ENCODE measurements at regions not wholly inside any gene's neighbourhood (a gene's known extent, or its start where the extent isn't known, plus 50 kb on each side); places are given as distances from the start of the nearest gene placed in this dataset.

GRCh38 chr20:54320148-54320607, 112.3 kb downstream of the PFDN4 start:
- no peak overlapping the region for H2BK15ac ChIP-seq (ENCODE audit: low read length)
- FAIRE-seq: no peak
- DNase-seq (ENCODE audit: low read depth in 1 of 2, low spot score in 2 of 2): no peak

More at GRCh38 chr20:54320148-54320607, 112.3 kb downstream of the PFDN4 start:
- H2BK120ac ChIP-seq (replicated peaks; ENCODE audit: low read depth, low read length): no peak overlapping the region
- no peaks in the 10 kb centered on the region for H3K4me1 ChIP-seq (replicated peaks in 1 of 4; ENCODE audit: control insufficient read depth in 3 of 4, insufficient read depth in 4 of 4, low read length in 3 of 4)
- no peak overlapping the region for H3K14ac ChIP-seq (ENCODE audit: insufficient read length)
- no peaks in the 10 kb centered on the region for H4K20me1 ChIP-seq (replicated peaks in 1 of 2; ENCODE audit: control insufficient read depth in 1 of 2, insufficient read depth in 2 of 2, low read length in 2 of 2)
- 0 out of 2 replicates have a peak overlapping the region, but pooled peaks have one; percentile 37 for H2AFZ ChIP-seq (ENCODE audit: low read length)
- no peaks in the 10 kb centered on the region for H3K79me2 ChIP-seq (ENCODE audit: control insufficient read depth in 1 of 2, insufficient read depth in 2 of 2, low read length in 2 of 2)
- H3K23me2 ChIP-seq (ENCODE audit: low read depth, low read length): peaks cover 2% of the 10 kb centered on the region; the same call in 1 of the 2 replicates
- no peak overlapping the region for H4K91ac ChIP-seq (replicated peaks; ENCODE audit: insufficient read length, low read length)
- H3K27me3 ChIP-seq (replicated peaks in 1 of 4; ENCODE audit: control insufficient read depth in 3 of 4, extremely low read depth in 1 of 4, insufficient read depth in 3 of 4, low read length in 3 of 4): no peaks in the 10 kb centered on the region
- ChIA-PET POLR2A (ENCODE audit: partially characterized antibody) (no interaction called here), CTCF (ENCODE audit: partially characterized antibody) (interaction anchor here (0.7 to 1.9 kb wide), 8 partner anchors 13 to 1465 kb away, joined by 3 to 11 read pairs (median 3); no protein-coding TSS in a partner anchor)
- H3K56ac ChIP-seq (replicated peaks; ENCODE audit: insufficient read length, low read depth, low read length): no peak overlapping the region
- WGBS, 2 experiments (ENCODE audit: extremely low coverage in 1 of 2, insufficient coverage in 1 of 2, insufficient read length in 1 of 2, insufficient replicate concordance in 2 of 2, low coverage in 1 of 2, low lambda C conversion rate in 2 of 2, missing lambda C conversion rate in 1 of 2): 88% methylated on average over 4 of the region's 4 CpGs; no CpG with 5 or more reads in 1 of the 2 experiments
- TF ChIP-seq, protein P1, sequence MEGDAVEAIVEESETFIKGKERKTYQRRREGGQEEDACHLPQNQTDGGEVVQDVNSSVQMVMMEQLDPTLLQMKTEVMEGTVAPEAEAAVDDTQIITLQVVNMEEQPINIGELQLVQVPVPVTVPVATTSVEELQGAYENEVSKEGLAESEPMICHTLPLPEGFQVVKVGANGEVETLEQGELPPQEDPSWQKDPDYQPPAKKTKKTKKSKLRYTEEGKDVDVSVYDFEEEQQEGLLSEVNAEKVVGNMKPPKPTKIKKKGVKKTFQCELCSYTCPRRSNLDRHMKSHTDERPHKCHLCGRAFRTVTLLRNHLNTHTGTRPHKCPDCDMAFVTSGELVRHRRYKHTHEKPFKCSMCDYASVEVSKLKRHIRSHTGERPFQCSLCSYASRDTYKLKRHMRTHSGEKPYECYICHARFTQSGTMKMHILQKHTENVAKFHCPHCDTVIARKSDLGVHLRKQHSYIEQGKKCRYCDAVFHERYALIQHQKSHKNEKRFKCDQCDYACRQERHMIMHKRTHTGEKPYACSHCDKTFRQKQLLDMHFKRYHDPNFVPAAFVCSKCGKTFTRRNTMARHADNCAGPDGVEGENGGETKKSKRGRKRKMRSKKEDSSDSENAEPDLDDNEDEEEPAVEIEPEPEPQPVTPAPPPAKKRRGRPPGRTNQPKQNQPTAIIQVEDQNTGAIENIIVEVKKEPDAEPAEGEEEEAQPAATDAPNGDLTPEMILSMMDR (IDR thresholded peaks at IDR 0.05; ENCODE audit: control extremely low read depth in 1 of 3, insufficient read depth in 1 of 3, low read depth in 1 of 3, low read length in 3 of 3): peak in 2 of 3 experiments; percentile 9 to 22; a peak in 2 of 4 replicates
- no peak for TF ChIP-seq GTF2F1 (IDR thresholded peaks at IDR 0.05; ENCODE audit: borderline replicate concordance, low read depth, low read length)
- no peak for TF ChIP-seq BCL11A (IDR thresholded peaks at IDR 0.05; ENCODE audit: low read depth in 2 of 2, low read length in 2 of 2)
- no peak for TF ChIP-seq SRF (IDR thresholded peaks at IDR 0.05; ENCODE audit: low read depth, low read length)
- no peak for TF ChIP-seq CHD2 (IDR thresholded peaks at IDR 0.05; ENCODE audit: low read length)
- TF ChIP-seq EZH2 (IDR thresholded peaks at IDR 0.05; ENCODE audit: low read depth, low read length, severe bottlenecking): no peak
- no peak for TF ChIP-seq PHF8 (conservative IDR thresholded peaks at IDR 0.05; ENCODE audit: low read depth, low read length)
- TF ChIP-seq ASH2L (IDR thresholded peaks at IDR 0.05; ENCODE audit: low read length): no peak
- TF ChIP-seq SIX5 (IDR thresholded peaks at IDR 0.05; ENCODE audit: low read depth, low read length): no peak
- peak; percentile 31 to 46; a peak in 3 of 4 replicates for TF ChIP-seq RAD21 (IDR thresholded peaks at IDR 0.05 in 1 of 2, conservative IDR thresholded peaks at IDR 0.05 in 1 of 2; ENCODE audit: low read depth in 2 of 2, low read length in 2 of 2)
- no peaks in the 10 kb centered on the region for H3K9me3 ChIP-seq (ENCODE audit: insufficient read depth in 2 of 2, low read depth in 1 of 2, low read length in 1 of 2)
- H4K8ac ChIP-seq (ENCODE audit: extremely low read depth, insufficient read depth, low read length): no peak overlapping the region
- H3K4me2 ChIP-seq (ENCODE audit: insufficient read depth in 1 of 2, low read depth in 2 of 2, low read length in 2 of 2): no peak overlapping the region
- no peak overlapping the region for H2AK5ac ChIP-seq (ENCODE audit: low read depth, low read length)
- H2BK12ac ChIP-seq (ENCODE audit: low read depth, low read length): no peak overlapping the region
- H3K9ac ChIP-seq (replicated peaks in 1 of 4; ENCODE audit: extremely low read depth in 1 of 4, low read depth in 3 of 4, low read length in 3 of 4): no peak overlapping the region
- H3K18ac ChIP-seq (ENCODE audit: extremely low read depth, low read length): no peak overlapping the region
- H2BK20ac ChIP-seq (ENCODE audit: low read length): no peak overlapping the region
- H3K4me3 ChIP-seq (ENCODE audit: extremely low read depth in 1 of 4, insufficient read depth in 2 of 4, low read depth in 3 of 4, low read length in 4 of 4): no peak overlapping the region
- no peak overlapping the region for H2BK5ac ChIP-seq (ENCODE audit: low read depth, low read length)
- no peak overlapping the region for H3K27ac ChIP-seq (ENCODE audit: low read depth, low read length)
- H3K79me1 ChIP-seq (ENCODE audit: low read depth, low read length): no peaks in the 10 kb centered on the region
- H3K23ac ChIP-seq (ENCODE audit: insufficient read length): no peak overlapping the region
- H3K4ac ChIP-seq (replicated peaks; ENCODE audit: insufficient read length, low read depth, low read length): no peak overlapping the region
- H3K36me3 ChIP-seq (ENCODE audit: control insufficient read depth in 2 of 4, insufficient read depth in 4 of 4, low read length in 3 of 4): no peaks in the 10 kb centered on the region
- no peak overlapping the region for H4K5ac ChIP-seq (ENCODE audit: insufficient read length, low read depth, low read length)

Data from H1 (cell line).